OCI-LY1 (cell line): ENCODE measurements at regions not wholly inside any gene's neighbourhood (a gene's known extent, or its start where the extent isn't known, plus 50 kb on each side); places are given as distances from the start of the nearest gene placed in this dataset.

Experiments
- H2AFZ ChIP-seq: fragments of 200-600 bp; sonication (generic), shearing (Covaris generic); 2 replicates; pipeline ENCODE4 v1.6.0; 2014; ENCODE audit warnings: antibody characterized with exemption, mild to moderate bottlenecking, low read length
- H3F3A ChIP-seq: fragments of 200-600 bp; sonication (generic), shearing (Covaris generic); 2 replicates; pipeline ENCODE4 v1.6.0; 2014; ENCODE audit warnings: mild to moderate bottlenecking, antibody characterized with exemption, low read length, moderate library complexity; ENCODE audit not compliant: insufficient read depth
- H3K27ac ChIP-seq: fragments of 200-600 bp; sonication (generic); 2 replicates; pipeline ENCODE4 v1.5.1; 2014; ENCODE audit warnings: low read length, mixed run types, mild to moderate bottlenecking, low read depth; ENCODE audit not compliant: poor library complexity, severe bottlenecking
- H3K27me3 ChIP-seq: fragments of 200-600 bp; sonication (generic); 2 replicates; pipeline ENCODE4 v1.6.0; 2014; ENCODE audit warnings: antibody characterized with exemption, mild to moderate bottlenecking, low read length, moderate library complexity; ENCODE audit not compliant: insufficient read depth
- H3K36me3 ChIP-seq: fragments of 200-600 bp; sonication (generic); 2 replicates; pipeline ENCODE4 v1.6.1; 2014; ENCODE audit warnings: mild to moderate bottlenecking, antibody characterized with exemption, low read length, moderate library complexity, mixed read lengths; ENCODE audit not compliant: insufficient read depth
- H3K4me1 ChIP-seq: fragments of 200-600 bp; sonication (generic); 2 replicates; pipeline ENCODE4 v1.5.1; 2014; ENCODE audit warnings: mild to moderate bottlenecking, low read length, moderate library complexity; ENCODE audit not compliant: insufficient read depth, severe bottlenecking
- H3K4me2 ChIP-seq: fragments of 200-600 bp; sonication (generic), shearing (Covaris generic); 2 replicates; pipeline ENCODE4 v1.6.1; 2014; ENCODE audit warnings: low read length
- H3K4me3 ChIP-seq: fragments of 200-600 bp; sonication (generic); 2 replicates; pipeline ENCODE4 v1.5.1; 2014; ENCODE audit warnings: low read length, low read depth, mild to moderate bottlenecking, mixed read lengths; ENCODE audit not compliant: poor library complexity, severe bottlenecking
- H3K79me2 ChIP-seq: fragments of 200-600 bp; shearing (Covaris generic); 2 replicates; pipeline ENCODE4 v1.6.1; 2016; ENCODE audit warnings: mixed run types, low read length, mixed read lengths; ENCODE audit not compliant: insufficient read depth
- H3K9ac ChIP-seq: fragments of 200-600 bp; sonication (generic), shearing (Covaris generic); 2 replicates; pipeline ENCODE4 v1.6.1; 2014; ENCODE audit warnings: mild to moderate bottlenecking, low read length, mixed read lengths
- H3K9me2 ChIP-seq: fragments of 200-600 bp; sonication (generic), shearing (Covaris generic); 2 replicates; pipeline ENCODE4 v1.6.1; 2014; ENCODE audit warnings: low read depth, mild to moderate bottlenecking, low read length, mixed read lengths
- H3K9me3 ChIP-seq: fragments of 200-600 bp; shearing (Covaris generic); 2 replicates; pipeline ENCODE4 v1.6.1; 2014; ENCODE audit warnings: low read length, mixed read lengths
- H4K20me1 ChIP-seq: fragments of 200-600 bp; sonication (generic), shearing (Covaris generic); 2 replicates; pipeline ENCODE4 v1.6.0; 2016; ENCODE audit warnings: mild to moderate bottlenecking, low read length; ENCODE audit not compliant: insufficient read depth
- CTCF ChIP-seq: fragments of 200-600 bp; sonication (generic), shearing (Covaris generic); IDR thresholded peaks from 2 replicates; pipeline ENCODE4 v1.5.1; 2017; ENCODE audit warnings: mild to moderate bottlenecking, antibody characterized with exemption, low read length, moderate library complexity, mixed read lengths
- EZH2 ChIP-seq: fragments of 200-600 bp; sonication (generic), shearing (Covaris generic); IDR thresholded peaks from 2 replicates; pipeline ENCODE4 v1.8.0; 2017; ENCODE audit warnings: borderline replicate concordance, mixed run types, mild to moderate bottlenecking, antibody characterized with exemption, low read length, moderate library complexity, mixed read lengths

- Histone ChIP-seq H3K4me1 (no peaks in the 10 kb centered on the region), H3K9ac (no peak overlapping the region), H3K9me2 (no peaks in the 10 kb centered on the region), H3K9me3 (no peaks in the 10 kb centered on the region), H2AFZ (no peak overlapping the region), H3K27ac (no peak overlapping the region), H3K79me2 (no peaks in the 10 kb centered on the region), H3K4me3 (no peak overlapping the region), H3K36me3 (no peaks in the 10 kb centered on the region), H4K20me1 (no peaks in the 10 kb centered on the region), H3F3A (no peaks in the 10 kb centered on the region), H3K27me3 (no peaks in the 10 kb centered on the region), H3K4me2 (no peak overlapping the region)
- TF ChIP-seq EZH2 (no peak), CTCF (no peak)
These were observed 442.4 kb downstream of the LTN1 start for GRCh38 chr21:28550057-28550825.

- H3K4me1 ChIP-seq: no peaks in the 10 kb centered on the region
- TF ChIP-seq EZH2: no peak
- TF ChIP-seq CTCF: no peak
- no peak overlapping the region for H3K4me3 ChIP-seq
- no peak overlapping the region for H3K4me2 ChIP-seq
- H3K9me3 ChIP-seq: no peaks in the 10 kb centered on the region
- no peaks in the 10 kb centered on the region for H3K36me3 ChIP-seq
- H3K27ac ChIP-seq: no peak overlapping the region
- no peak overlapping the region for H2AFZ ChIP-seq
- no peaks in the 10 kb centered on the region for H3K79me2 ChIP-seq
- H3F3A ChIP-seq: no peaks in the 10 kb centered on the region
- H3K9me2 ChIP-seq: no peaks in the 10 kb centered on the region
- H4K20me1 ChIP-seq: no peaks in the 10 kb centered on the region
- H3K27me3 ChIP-seq: no peaks in the 10 kb centered on the region
- H3K9ac ChIP-seq: no peak overlapping the region
These were observed 444.4 kb downstream of the LTN1 start for GRCh38 chr21:28548291-28548690.

GRCh38 chr21:28547766-28548165 lies 444.9 kb downstream of the LTN1 start:
- H3K9me2 ChIP-seq: no peaks in the 10 kb centered on the region
- H3K4me1 ChIP-seq: no peaks in the 10 kb centered on the region
- H3K36me3 ChIP-seq: no peaks in the 10 kb centered on the region
- no peak overlapping the region for H3K4me2 ChIP-seq
- H3K9me3 ChIP-seq: no peaks in the 10 kb centered on the region
- H4K20me1 ChIP-seq: no peaks in the 10 kb centered on the region
- H3K27ac ChIP-seq: no peak overlapping the region
- H2AFZ ChIP-seq: no peak overlapping the region
- H3K79me2 ChIP-seq: no peaks in the 10 kb centered on the region
- H3K27me3 ChIP-seq: no peaks in the 10 kb centered on the region
- no peak overlapping the region for H3K9ac ChIP-seq
- H3F3A ChIP-seq: no peaks in the 10 kb centered on the region
- H3K4me3 ChIP-seq: no peak overlapping the region
- TF ChIP-seq EZH2: no peak
- TF ChIP-seq CTCF: no peak
